GM12892 (cell line): ENCODE measurements at regions not wholly inside any gene's neighbourhood (a gene's known extent, or its start where the extent isn't known, plus 50 kb on each side); places are given as distances from the start of the nearest gene placed in this dataset.

Source experiments
- POLR2A ChIP-seq: IDR thresholded peaks from 2 replicates; pipeline ENCODE4 v1.6.1; 2011; ENCODE audit warnings: low read depth, low read length, control low read depth
- POLR2AphosphoS5 ChIP-seq: IDR thresholded peaks from 2 replicates; pipeline ENCODE4 v1.6.1; 2011; ENCODE audit warnings: low read depth, low read length, control low read depth

GRCh38 chr10:131474416-131474815 is 162.9 kb upstream of the TCERG1L start:
- TF ChIP-seq POLR2A (no peak), POLR2AphosphoS5 (no peak)
